K562 (cell line): ENCODE measurements at regions not wholly inside any gene's neighbourhood (a gene's known extent, or its start where the extent isn't known, plus 50 kb on each side); places are given as distances from the start of the nearest gene placed in this dataset.

Experiments used
- ATAC-seq: fragments of 200-7000 bp; cut with Tn5 transposase; 3 replicates; pipeline ENCODE4 v1.9.1; 2020; ENCODE audit warnings: moderate library complexity
- BruUV-seq: library from RNA; stranded (reverse); fragments of 400-500 nt; replicated peaks from 2 replicates; lab custom pipeline; 2021; lab: Mats Ljungman, UMichigan
- CTCF ChIA-PET: fragments of 300-600 bp; formaldehyde crosslinking; extraction: SDS; loops from one replicate; lab custom pipeline; 2021; ENCODE audit warnings: low intra/inter-chr PET ratio; lab: Yijun Ruan, JAX
- POLR2A ChIA-PET: fragments of 300-600, 350-650 bp; sonication (Branson Sonifier 250); formaldehyde crosslinking; extraction: SDS; loops from one replicate; lab custom pipeline; 2021; ENCODE audit warnings: antibody characterized with exemption, inconsistent platforms; lab: Yijun Ruan, JAX
- DNase-seq, 4 experiments: peaks; one replicate each; pipeline versions ENCODE4 v3.0.0 to v3.0.0-alpha.2; 2011 to 2018; ENCODE audit warnings: low spot score in 3 of 4, mixed read lengths in 3 of 4; ENCODE audit errors: extremely low read depth in 1 of 4
- FAIRE-seq: peaks from 2 replicates; lab custom pipeline; 2011; peaks lifted over from hg19 to GRCh38; lab: Jason Lieb, UNC
- H2AFZ ChIP-seq: 2 replicates; pipeline ENCODE4 v1.6.0; 2011; ENCODE audit warnings: low read depth, low read length, control low read depth, inconsistent platforms
- H3K27ac ChIP-seq: fragments of 200-600 bp; 3 replicates; pipeline ENCODE4 v1.8.0; 2011; ENCODE audit warnings: low read depth, mild to moderate bottlenecking, control low read depth, inconsistent platforms, low read length, moderate library complexity, mixed read lengths; ENCODE audit errors: extremely low read depth
- H3K27me3 ChIP-seq, 2 experiments: fragments of 300-600 bp in 1 of 2; 2 replicates in 1 of 2; 3 replicates in 1 of 2; pipeline versions ENCODE4 v1.6.0 to v1.8.0; 2011; ENCODE audit warnings: inconsistent platforms in 2 of 2, low read length in 2 of 2, mild to moderate bottlenecking in 1 of 2, mixed read lengths in 1 of 2, moderate library complexity in 1 of 2; ENCODE audit not compliant: control insufficient read depth in 2 of 2, insufficient read depth in 2 of 2
- H3K36me3 ChIP-seq: fragments of 300-600 bp; 3 replicates; pipeline ENCODE4 v1.8.0; 2011; ENCODE audit warnings: mild to moderate bottlenecking, low read length, inconsistent platforms; ENCODE audit not compliant: control insufficient read depth, insufficient read depth
- H3K4me1 ChIP-seq, 2 experiments: fragments of 200-600 bp in 1 of 2; replicated peaks in 1 of 2; 2 replicates in 1 of 2; 3 replicates in 1 of 2; pipeline versions ENCODE4 v1.5.1 to v1.8.0; 2011; ENCODE audit warnings: inconsistent platforms in 2 of 2, low read length in 2 of 2, mild to moderate bottlenecking in 1 of 2, mixed read lengths in 1 of 2, moderate library complexity in 1 of 2; ENCODE audit not compliant: control insufficient read depth in 2 of 2, insufficient read depth in 2 of 2
- H3K4me2 ChIP-seq: 2 replicates; pipeline ENCODE4 v1.6.1; 2011; ENCODE audit warnings: low read length, control low read depth, inconsistent platforms, mixed read lengths; ENCODE audit not compliant: insufficient read depth
- H3K4me3 ChIP-seq: fragments of 200-600 bp; sonication (generic), shearing (Covaris generic); 2 replicates; pipeline ENCODE4 v1.5.1; 2016; ENCODE audit warnings: control low read depth, inconsistent platforms
- H3K79me2 ChIP-seq: fragments of 200-600 bp; 3 replicates; pipeline ENCODE4 v1.8.0; 2011; ENCODE audit warnings: low read length, inconsistent platforms; ENCODE audit not compliant: control insufficient read depth, insufficient read depth
- H3K9ac ChIP-seq, 2 experiments: 2 replicates each; pipeline versions ENCODE4 v1.6.0 to v1.6.1; 2011; ENCODE audit warnings: low read depth in 2 of 2, low read length in 2 of 2, control low read depth in 1 of 2, inconsistent platforms in 1 of 2, mild to moderate bottlenecking in 1 of 2, mixed read lengths in 1 of 2; ENCODE audit not compliant: insufficient read depth in 1 of 2
- H3K9me1 ChIP-seq: one replicate; pipeline ENCODE4 v1.6.0; 2011; ENCODE audit warnings: inconsistent platforms, mild to moderate bottlenecking, low read length, moderate library complexity; ENCODE audit not compliant: control insufficient read depth, insufficient read depth
- H3K9me3 ChIP-seq: replicated peaks from 2 replicates; pipeline ENCODE4 v1.5.1; 2011; ENCODE audit warnings: low read depth, low read length, inconsistent platforms; ENCODE audit not compliant: control insufficient read depth, insufficient read depth
- H4K20me1 ChIP-seq: replicated peaks from 2 replicates; pipeline ENCODE4 v1.6.1; 2011; ENCODE audit warnings: low read length, inconsistent platforms, mixed read lengths; ENCODE audit not compliant: control insufficient read depth, insufficient read depth
- CBFA2T3 ChIP-seq: fragments of 450-650 bp; IDR thresholded peaks from 2 replicates; pipeline ENCODE4 v1.6.1; 2017
- CBX2 ChIP-seq: fragments of 200-600 bp; sonication (generic); IDR thresholded peaks from one replicate; pipeline ENCODE4 v1.6.1; 2012; ENCODE audit warnings: mild to moderate bottlenecking, low read length, inconsistent platforms; ENCODE audit not compliant: insufficient read depth, poor library complexity, severe bottlenecking
- CBX3 ChIP-seq, 2 experiments: IDR thresholded peaks; 1 replicate in 1 of 2; 2 replicates in 1 of 2; pipeline ENCODE4 v1.6.1; 2012; ENCODE audit warnings: inconsistent platforms in 2 of 2, low read length in 2 of 2, borderline replicate concordance in 1 of 2, control low read depth in 1 of 2
- GATAD2B ChIP-seq: fragments of 450-650 bp; IDR thresholded peaks from 2 replicates; pipeline ENCODE4 v1.6.1; 2017; ENCODE audit warnings: mild to moderate bottlenecking, borderline replicate concordance
- HMGN3 ChIP-seq: IDR thresholded peaks from 2 replicates; pipeline ENCODE4 v1.6.1; 2011; ENCODE audit warnings: borderline replicate concordance, low read depth, mild to moderate bottlenecking, mixed read lengths, low read length; ENCODE audit not compliant: insufficient read length; ENCODE audit errors: extremely low read depth
- NR1H2 ChIP-seq: sonication (generic); formaldehyde crosslinking; IDR thresholded peaks from 2 replicates; pipeline ENCODE4 v1.4.0; 2020; ENCODE audit warnings: mild to moderate bottlenecking, missing genetic modification reagents
- POLR2AphosphoS2 ChIP-seq: IDR thresholded peaks from 2 replicates; pipeline ENCODE4 v1.6.1; 2012; ENCODE audit warnings: low read length, improper control_type of control experiment
- POLR2H ChIP-seq: IDR thresholded peaks from 2 replicates; pipeline ENCODE4 v1.6.1; 2016; ENCODE audit warnings: missing genetic modification characterization, low read depth, mild to moderate bottlenecking, control low read depth, missing compliant biosample characterization, moderate library complexity
- RCOR1 ChIP-seq, 2 experiments: IDR thresholded peaks; 2 replicates each; pipeline ENCODE4 v1.6.1; 2012; ENCODE audit warnings: low read depth in 2 of 2, low read length in 2 of 2, borderline replicate concordance in 1 of 2, improper control_type of control experiment in 1 of 2
- RFX1 ChIP-seq: fragments of 450-650 bp; IDR thresholded peaks from 2 replicates; pipeline ENCODE4 v1.6.1; 2016; ENCODE audit warnings: mild to moderate bottlenecking, moderate library complexity
- SOX6 ChIP-seq: fragments of 450-650 bp; IDR thresholded peaks from 2 replicates; pipeline ENCODE4 v1.6.1; 2014; ENCODE audit warnings: mild to moderate bottlenecking
- XRCC5 ChIP-seq: fragments of 200-400 bp; formaldehyde crosslinking; IDR thresholded peaks from 2 replicates; pipeline ENCODE4 v1.6.1; 2017; ENCODE audit warnings: low read depth, mild to moderate bottlenecking, low read length
- ZBTB1 ChIP-seq: sonication (generic); formaldehyde crosslinking; IDR thresholded peaks from 2 replicates; pipeline ENCODE4 v1.8.1; 2023; ENCODE audit warnings: missing genetic modification reagents, low read depth, mild to moderate bottlenecking, borderline replicate concordance
- ZNF347 ChIP-seq: fragments of 450-650 bp; formaldehyde crosslinking; IDR thresholded peaks from 2 replicates; pipeline ENCODE4 v1.4.0; 2020; ENCODE audit warnings: low read depth, mild to moderate bottlenecking, moderate library complexity
- ZNF589 ChIP-seq: fragments of 200-800 bp; sonication (Bioruptor generic); IDR thresholded peaks from 2 replicates; pipeline ENCODE4 v1.6.1; 2016; ENCODE audit warnings: low read depth, missing genetic modification characterization, missing compliant biosample characterization
- WGBS: fragments of 100-300 bp; shearing (Covaris generic); methylation state at CpG from one replicate; pipeline ENCODE4 v1.1.6; 2016; ENCODE audit warnings: low coverage, mixed read lengths; ENCODE audit not compliant: insufficient coverage; ENCODE audit errors: missing lambda C conversion rate; 5-methylcytosine and 5-hydroxymethylcytosine counted together
- in situ Hi-C: fragments of 300-500 bp; cut with MboI; formaldehyde crosslinking; loops from 4 replicates; pipeline ENCODE4 v1.15.0; 2018; ENCODE audit warnings: inconsistent platforms, mixed read lengths
- intact Hi-C: fragments of 100-400 bp; cut with micrococcal nuclease; formaldehyde crosslinking; loops from 2 replicates; pipeline ENCODE4 v1.14.2; 2022
- TF ChIP-seq, protein P1 (sequence below): fragments of 200-400 bp; formaldehyde crosslinking; IDR thresholded peaks from 2 replicates; pipeline ENCODE4 v1.6.1; 2017; ENCODE audit warnings: mild to moderate bottlenecking, low read depth, low read length, moderate library complexity
- TF ChIP-seq, protein P2 (sequence below), 2 experiments: IDR thresholded peaks; 2 replicates each; pipeline ENCODE4 v1.6.1; 2011; ENCODE audit warnings: borderline replicate concordance in 1 of 2, control low read depth in 1 of 2, low read depth in 1 of 2, low read length in 1 of 2, mild to moderate bottlenecking in 1 of 2, mixed read lengths in 1 of 2, moderate library complexity in 1 of 2; ENCODE audit not compliant: insufficient read depth in 1 of 2, insufficient read length in 1 of 2, poor library complexity in 1 of 2, severe bottlenecking in 1 of 2; ENCODE audit errors: extremely low read depth in 1 of 2
- TF ChIP-seq, protein P3 (sequence below): fragments of 450-650 bp; formaldehyde crosslinking; IDR thresholded peaks from 2 replicates; pipeline ENCODE4 v1.4.0; 2020; ENCODE audit warnings: mild to moderate bottlenecking

DNA sequence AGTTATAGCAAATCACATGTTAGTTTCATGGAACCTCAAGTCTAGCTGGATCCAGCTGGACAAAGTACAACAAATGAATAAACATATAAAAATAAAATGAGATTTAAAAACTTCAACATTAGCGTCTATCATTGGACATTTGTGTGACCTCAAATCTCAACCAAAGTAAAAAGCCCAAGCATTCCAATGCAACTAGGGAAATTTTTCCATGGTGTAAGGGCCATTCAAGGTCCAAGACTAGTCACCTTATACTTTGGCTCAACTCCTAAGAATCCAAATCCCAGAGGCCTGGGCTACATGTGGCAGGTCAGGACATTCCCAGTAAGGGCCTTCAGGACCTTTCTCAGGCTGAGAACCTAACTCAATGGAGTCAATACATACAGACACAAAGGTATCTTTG, 137.4 kb upstream of the DMAC1 start (continued):
- TF ChIP-seq ZNF347 (CRISPR knock-in tag) (no peak), SOX6 (no peak), ZBTB1 (CRISPR knock-in tag) (no peak)
- TF ChIP-seq, protein P1, sequence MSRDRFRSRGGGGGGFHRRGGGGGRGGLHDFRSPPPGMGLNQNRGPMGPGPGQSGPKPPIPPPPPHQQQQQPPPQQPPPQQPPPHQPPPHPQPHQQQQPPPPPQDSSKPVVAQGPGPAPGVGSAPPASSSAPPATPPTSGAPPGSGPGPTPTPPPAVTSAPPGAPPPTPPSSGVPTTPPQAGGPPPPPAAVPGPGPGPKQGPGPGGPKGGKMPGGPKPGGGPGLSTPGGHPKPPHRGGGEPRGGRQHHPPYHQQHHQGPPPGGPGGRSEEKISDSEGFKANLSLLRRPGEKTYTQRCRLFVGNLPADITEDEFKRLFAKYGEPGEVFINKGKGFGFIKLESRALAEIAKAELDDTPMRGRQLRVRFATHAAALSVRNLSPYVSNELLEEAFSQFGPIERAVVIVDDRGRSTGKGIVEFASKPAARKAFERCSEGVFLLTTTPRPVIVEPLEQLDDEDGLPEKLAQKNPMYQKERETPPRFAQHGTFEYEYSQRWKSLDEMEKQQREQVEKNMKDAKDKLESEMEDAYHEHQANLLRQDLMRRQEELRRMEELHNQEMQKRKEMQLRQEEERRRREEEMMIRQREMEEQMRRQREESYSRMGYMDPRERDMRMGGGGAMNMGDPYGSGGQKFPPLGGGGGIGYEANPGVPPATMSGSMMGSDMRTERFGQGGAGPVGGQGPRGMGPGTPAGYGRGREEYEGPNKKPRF: no peak

DNA sequence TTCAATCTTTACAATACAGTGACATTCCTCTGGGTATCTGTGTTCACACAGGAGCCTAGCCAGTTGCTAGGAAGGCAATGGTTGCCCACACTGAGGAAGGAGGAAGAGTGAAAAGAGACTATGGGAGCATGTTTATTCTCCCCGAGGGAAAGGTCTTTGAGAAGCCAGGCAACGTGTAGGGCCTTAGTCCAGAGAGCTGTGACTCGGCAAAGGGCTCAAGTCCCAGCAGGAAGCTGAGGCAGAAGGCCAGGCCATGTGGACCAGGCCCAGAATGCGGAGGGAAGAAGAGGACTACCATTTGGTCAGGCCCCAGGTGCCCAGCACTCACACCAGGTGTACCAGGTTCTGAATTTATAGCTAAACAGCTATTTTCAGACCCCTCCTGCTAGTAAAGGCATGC, 136.6 kb upstream of the DMAC1 start:
- WGBS: 0% methylated on average over 3 of the region's 4 CpGs
- Histone ChIP-seq H4K20me1 (no peaks in the 10 kb centered on the region), H3K36me3 (no peaks in the 10 kb centered on the region), H3K27ac (no peak overlapping the region), H3K4me1 (no peaks in the 10 kb centered on the region), H3K9ac (no peak overlapping the region), H3K27me3 (no peaks in the 10 kb centered on the region), H3K4me2 (no peak overlapping the region), H3K9me3 (no peaks in the 10 kb centered on the region), H3K9me1 (no peaks in the 10 kb centered on the region), H3K79me2 (no peaks in the 10 kb centered on the region), H2AFZ (no peak overlapping the region), H3K4me3 (no peak overlapping the region)
- DNase-seq (no peak), FAIRE-seq (no peak), ATAC-seq (no peak)
- POLR2A ChIA-PET: no interaction called here
- BruUV-seq: no TSS peak
- in situ Hi-C loops: no loop called here
- CTCF ChIA-PET: no interaction called here
- intact Hi-C loops: no loop called here
- TF ChIP-seq XRCC5 (no peak), CBX3 (IDR thresholded peaks at IDR 0.05; ENCODE audit: borderline replicate concordance in 1 of 2, low read length in 2 of 2) (no peak), RFX1 (no peak), POLR2AphosphoS2 (no peak), POLR2H (no peak), CBFA2T3 (no peak), HMGN3 (no peak), GATAD2B (no peak), NR1H2 (no peak), RCOR1 (IDR thresholded peaks at IDR 0.05; ENCODE audit: borderline replicate concordance in 1 of 2, low read depth in 2 of 2, low read length in 2 of 2) (no peak), ZNF589 (CRISPR knock-in tag) (no peak), CBX2 (no peak)
- TF ChIP-seq, protein P2, sequence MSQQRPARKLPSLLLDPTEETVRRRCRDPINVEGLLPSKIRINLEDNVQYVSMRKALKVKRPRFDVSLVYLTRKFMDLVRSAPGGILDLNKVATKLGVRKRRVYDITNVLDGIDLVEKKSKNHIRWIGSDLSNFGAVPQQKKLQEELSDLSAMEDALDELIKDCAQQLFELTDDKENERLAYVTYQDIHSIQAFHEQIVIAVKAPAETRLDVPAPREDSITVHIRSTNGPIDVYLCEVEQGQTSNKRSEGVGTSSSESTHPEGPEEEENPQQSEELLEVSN (IDR thresholded peaks at IDR 0.05; ENCODE audit: borderline replicate concordance in 1 of 2, extremely low read depth in 1 of 2, insufficient read depth in 1 of 2, insufficient read length in 1 of 2, low read depth in 1 of 2, low read length in 1 of 2, poor library complexity in 1 of 2, severe bottlenecking in 1 of 2): no peak
- TF ChIP-seq, protein P3, sequence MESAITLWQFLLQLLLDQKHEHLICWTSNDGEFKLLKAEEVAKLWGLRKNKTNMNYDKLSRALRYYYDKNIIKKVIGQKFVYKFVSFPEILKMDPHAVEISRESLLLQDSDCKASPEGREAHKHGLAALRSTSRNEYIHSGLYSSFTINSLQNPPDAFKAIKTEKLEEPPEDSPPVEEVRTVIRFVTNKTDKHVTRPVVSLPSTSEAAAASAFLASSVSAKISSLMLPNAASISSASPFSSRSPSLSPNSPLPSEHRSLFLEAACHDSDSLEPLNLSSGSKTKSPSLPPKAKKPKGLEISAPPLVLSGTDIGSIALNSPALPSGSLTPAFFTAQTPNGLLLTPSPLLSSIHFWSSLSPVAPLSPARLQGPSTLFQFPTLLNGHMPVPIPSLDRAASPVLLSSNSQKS: no peak
